ENCODE measurements at regions not wholly inside any gene's neighbourhood (a gene's known extent, or its start where the extent isn't known, plus 50 kb on each side); places are given as distances from the start of the nearest gene placed in this dataset.

- TF ChIP-seq CTCF (IDR thresholded peaks at IDR 0.05): no peak
- H3K4me1 ChIP-seq: no peaks in the 10 kb centered on the region
- H3K9me3 ChIP-seq (ENCODE audit: control insufficient read depth, low read length): no peaks in the 10 kb centered on the region
- no peak overlapping the region for H3K27ac ChIP-seq
- H2AFZ ChIP-seq: no peak overlapping the region
- no peak overlapping the region for H3K4me3 ChIP-seq (ENCODE audit: low read depth, low read length)
- no peak overlapping the region for H3K4me2 ChIP-seq (ENCODE audit: low read length)
- no peaks in the 10 kb centered on the region for H3K79me2 ChIP-seq
- no peaks in the 10 kb centered on the region for H3K27me3 ChIP-seq (ENCODE audit: control insufficient read depth, insufficient read depth, low read length)
- H3K36me3 ChIP-seq (ENCODE audit: control insufficient read depth, insufficient read depth, low read length): no peaks in the 10 kb centered on the region
- no peak overlapping the region for H3K9ac ChIP-seq
Measured at GRCh38 chr14:28151926-28152325, 614.7 kb upstream of the FOXG1 start.

GRCh38 chr14:28152453-28153044 is 614.0 kb upstream of the FOXG1 start:
- H3K4me3 ChIP-seq (ENCODE audit: low read depth, low read length): no peak overlapping the region
- H3K9me3 ChIP-seq (ENCODE audit: control insufficient read depth, low read length): no peaks in the 10 kb centered on the region
- no peak overlapping the region for H3K27ac ChIP-seq
- H3K79me2 ChIP-seq: no peaks in the 10 kb centered on the region
- H3K27me3 ChIP-seq (ENCODE audit: control insufficient read depth, insufficient read depth, low read length): no peaks in the 10 kb centered on the region
- H3K36me3 ChIP-seq (ENCODE audit: control insufficient read depth, insufficient read depth, low read length): no peaks in the 10 kb centered on the region
- H3K4me2 ChIP-seq (ENCODE audit: low read length): no peak overlapping the region
- no peak for TF ChIP-seq CTCF (IDR thresholded peaks at IDR 0.05)
- no peak overlapping the region for H2AFZ ChIP-seq
- H3K4me1 ChIP-seq: no peaks in the 10 kb centered on the region
- H3K9ac ChIP-seq: no peak overlapping the region

GRCh38 chr14:28157289-28157869 is 609.2 kb upstream of the FOXG1 start:
- H3K36me3 ChIP-seq (ENCODE audit: control insufficient read depth, insufficient read depth, low read length): no peaks in the 10 kb centered on the region
- H3K27me3 ChIP-seq (ENCODE audit: control insufficient read depth, insufficient read depth, low read length): no peaks in the 10 kb centered on the region
- no peaks in the 10 kb centered on the region for H3K79me2 ChIP-seq
- H3K9ac ChIP-seq: no peak overlapping the region
- TF ChIP-seq CTCF (IDR thresholded peaks at IDR 0.05): no peak
- H3K9me3 ChIP-seq (ENCODE audit: control insufficient read depth, low read length): no peaks in the 10 kb centered on the region
- no peak overlapping the region for H3K4me3 ChIP-seq (ENCODE audit: low read depth, low read length)
- no peak overlapping the region for H2AFZ ChIP-seq
- no peak overlapping the region for H3K4me2 ChIP-seq (ENCODE audit: low read length)
- no peak overlapping the region for H3K27ac ChIP-seq
- H3K4me1 ChIP-seq: no peaks in the 10 kb centered on the region

- TF ChIP-seq CTCF (IDR thresholded peaks at IDR 0.05): no peak
- Histone ChIP-seq H3K4me1 (no peaks in the 10 kb centered on the region), H3K79me2 (no peaks in the 10 kb centered on the region), H3K4me2 (ENCODE audit: low read length) (no peak overlapping the region), H3K36me3 (ENCODE audit: control insufficient read depth, insufficient read depth, low read length) (no peaks in the 10 kb centered on the region), H3K9me3 (ENCODE audit: control insufficient read depth, low read length) (no peaks in the 10 kb centered on the region), H3K27ac (no peak overlapping the region), H2AFZ (no peak overlapping the region), H3K27me3 (ENCODE audit: control insufficient read depth, insufficient read depth, low read length) (no peaks in the 10 kb centered on the region), H3K4me3 (ENCODE audit: low read depth, low read length) (no peak overlapping the region), H3K9ac (no peak overlapping the region)
Measured at GRCh38 chr14:28157887-28158791, 608.4 kb upstream of the FOXG1 start.

Data from parathyroid adenoma (tissue), 2 donors.